Left ventricle myocardium inferior (tissue), 1 donor: ENCODE measurements at regions not wholly inside any gene's neighbourhood (a gene's known extent, or its start where the extent isn't known, plus 50 kb on each side); places are given as distances from the start of the nearest gene placed in this dataset.

Experiments
- DNase-seq: peaks from one replicate; pipeline ENCODE4 v3.0.0-alpha.2; 2020
- H3K27ac ChIP-seq: fragments of 200-600 bp; replicated peaks from 2 replicates; pipeline ENCODE4 v1.8.0; 2021
- H3K27me3 ChIP-seq: fragments of 200-600 bp; 2 replicates; pipeline ENCODE4 v1.8.0; 2021; ENCODE audit warnings: low read depth
- H3K36me3 ChIP-seq: fragments of 200-600 bp; 2 replicates; pipeline ENCODE4 v1.8.0; 2021
- H3K4me1 ChIP-seq: fragments of 200-600 bp; 2 replicates; pipeline ENCODE4 v1.8.0; 2021
- H3K4me3 ChIP-seq: fragments of 200-600 bp; 2 replicates; pipeline ENCODE4 v1.8.0; 2021; ENCODE audit warnings: mild to moderate bottlenecking, moderate library complexity
- H3K9me3 ChIP-seq: fragments of 200-600 bp; replicated peaks from 2 replicates; pipeline ENCODE4 v1.8.0; 2021
- CTCF ChIP-seq: fragments of 200-600 bp; IDR thresholded peaks from 2 replicates; pipeline ENCODE4 v1.8.0; 2021; ENCODE audit warnings: antibody characterized with exemption, mild to moderate bottlenecking, borderline replicate concordance
- intact Hi-C: fragments of 100-400 bp; cut with micrococcal nuclease; formaldehyde crosslinking; loops from one replicate; pipeline ENCODE4 v1.11.0; 2022
- donor health status: DM: no; HTN: yes; CAD: no; lungs with severe emphysema.

GRCh38 chr3:148606979-148607378 lies 90.7 kb upstream of the AGTR1 start:
- no peak for DNase-seq
- Histone ChIP-seq H3K27ac (peak overlapping the region; percentile 48), H3K4me1 (peaks cover 10% of the 10 kb centered on the region)

GRCh38 chr3:148607491-148607890 lies 90.2 kb upstream of the AGTR1 start:
- DNase-seq, result no peak
- no peak overlapping the region for H3K4me3 ChIP-seq
- peaks cover 9% of the 10 kb centered on the region for H3K9me3 ChIP-seq
- intact Hi-C loops, result no loop called here
- H3K27me3 ChIP-seq, result no peaks in the 10 kb centered on the region
- TF ChIP-seq CTCF, result no peak
- peaks cover 10% of the 10 kb centered on the region for H3K4me1 ChIP-seq
- no peaks in the 10 kb centered on the region for H3K36me3 ChIP-seq
- peak overlapping the region; percentile 48 for H3K27ac ChIP-seq

More at GRCh38 chr3:148606979-148607378, 90.7 kb upstream of the AGTR1 start:
- intact Hi-C loops, result no loop called here
- no peak overlapping the region for H3K4me3 ChIP-seq
- no peaks in the 10 kb centered on the region for H3K36me3 ChIP-seq
- peaks cover 9% of the 10 kb centered on the region for H3K9me3 ChIP-seq
- no peaks in the 10 kb centered on the region for H3K27me3 ChIP-seq
- TF ChIP-seq CTCF, result no peak

- Histone ChIP-seq H3K9me3 (peaks cover 9% of the 10 kb centered on the region), H3K4me1 (no peaks in the 10 kb centered on the region), H3K36me3 (no peaks in the 10 kb centered on the region), H3K27ac (no peak overlapping the region), H3K4me3 (no peak overlapping the region), H3K27me3 (no peaks in the 10 kb centered on the region)
- intact Hi-C loops, result no loop called here
- no peak for DNase-seq
- TF ChIP-seq CTCF, result no peak
These were observed 85.4 kb upstream of the AGTR1 start for GRCh38 chr3:148612278-148612677.

DNA sequence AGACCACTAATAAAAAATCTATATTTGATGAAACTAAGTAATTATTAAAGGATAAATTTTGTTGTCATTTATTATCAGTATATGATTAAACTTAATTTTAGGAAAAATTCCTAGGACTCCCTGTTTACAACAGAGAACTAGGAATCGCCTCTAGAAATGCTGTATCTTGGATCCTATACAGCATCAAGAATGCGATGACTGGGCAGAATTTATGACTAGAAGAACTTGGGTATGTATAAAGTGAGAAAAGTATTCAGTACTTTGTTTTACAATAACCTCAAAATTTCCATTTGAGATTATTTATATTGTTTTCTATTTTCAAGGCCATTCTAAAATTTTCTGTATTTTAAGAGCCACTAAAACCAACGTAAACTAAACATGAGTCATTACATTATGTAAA lies 82.3 kb upstream of the AGTR1 start:
- no peak for DNase-seq
- Histone ChIP-seq H3K9me3 (no peaks in the 10 kb centered on the region), H3K4me1 (no peaks in the 10 kb centered on the region), H3K36me3 (no peaks in the 10 kb centered on the region), H3K27ac (no peak overlapping the region), H3K4me3 (no peak overlapping the region), H3K27me3 (no peaks in the 10 kb centered on the region)
- intact Hi-C loops, result no loop called here
- TF ChIP-seq CTCF, result no peak

DNA sequence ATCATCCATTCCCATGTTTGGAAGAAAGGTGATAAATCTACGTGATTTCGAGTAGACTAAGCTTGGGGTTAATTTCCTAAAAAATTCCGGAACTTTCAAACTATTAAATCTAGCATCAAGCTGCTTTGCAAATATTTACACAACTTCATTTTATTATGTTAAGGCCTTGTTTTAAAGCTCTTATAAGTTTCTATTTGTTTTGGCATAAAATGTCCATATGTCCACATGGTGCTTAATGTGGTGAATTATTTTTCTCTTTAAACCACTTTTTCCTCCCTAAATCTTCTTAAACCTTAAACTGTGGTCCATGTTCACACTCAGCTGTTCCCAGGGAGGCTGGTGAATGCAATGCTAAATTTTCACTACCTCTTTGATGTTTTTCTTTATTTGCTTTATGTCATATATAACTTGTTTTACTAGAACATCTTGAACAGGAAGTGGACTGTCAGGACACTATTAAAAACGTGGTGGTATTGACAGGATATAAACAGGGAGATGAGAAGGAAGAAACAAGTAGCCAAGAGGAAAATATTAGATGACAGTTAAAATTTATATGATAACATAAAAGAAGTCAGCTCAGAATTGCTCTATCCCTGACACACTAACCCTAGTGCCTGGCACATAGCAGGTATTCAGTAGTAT lies 72.5 kb upstream of the AGTR1 start:
- no peak for TF ChIP-seq CTCF
- Histone ChIP-seq H3K36me3 (no peaks in the 10 kb centered on the region), H3K27ac (no peak overlapping the region), H3K9me3 (peaks cover 27% of the 10 kb centered on the region), H3K4me3 (no peak overlapping the region), H3K4me1 (no peaks in the 10 kb centered on the region), H3K27me3 (no peaks in the 10 kb centered on the region)
- intact Hi-C loops, result no loop called here
- DNase-seq, result no peak
